Fibroblast of lung (primary cell): ENCODE measurements at regions not wholly inside any gene's neighbourhood (a gene's known extent, or its start where the extent isn't known, plus 50 kb on each side); places are given as distances from the start of the nearest gene placed in this dataset.

Experiments
- CTCF ChIP-seq, 2 donors: IDR thresholded peaks in 1 of 2; conservative IDR thresholded peaks in 1 of 2; 1 replicate in 1 of 2; 2 replicates in 1 of 2; pipeline ENCODE4 v1.5.1; 2011 to 2012; ENCODE audit warnings: low read length in 2 of 2, control low read depth in 1 of 2, inconsistent platforms in 1 of 2, low read depth in 1 of 2, mild to moderate bottlenecking in 1 of 2
- EZH2 ChIP-seq: IDR thresholded peaks from 2 replicates; pipeline ENCODE4 v1.5.1; 2012; ENCODE audit warnings: low read length, control low read depth, mild to moderate bottlenecking; ENCODE audit errors: missing control alignments

- TF ChIP-seq EZH2: no peak
- no peak for TF ChIP-seq CTCF (conservative IDR thresholded peaks at IDR 0.05 in 1 of 2, IDR thresholded peaks at IDR 0.05 in 1 of 2; ENCODE audit: low read depth in 1 of 2, low read length in 2 of 2)
Measured at GRCh38 chr21:16058896-16059295, 329.1 kb downstream of the USP25 start.
